ENCODE measurements at regions not wholly inside any gene's neighbourhood (a gene's known extent, or its start where the extent isn't known, plus 50 kb on each side); places are given as distances from the start of the nearest gene placed in this dataset.

DNA sequence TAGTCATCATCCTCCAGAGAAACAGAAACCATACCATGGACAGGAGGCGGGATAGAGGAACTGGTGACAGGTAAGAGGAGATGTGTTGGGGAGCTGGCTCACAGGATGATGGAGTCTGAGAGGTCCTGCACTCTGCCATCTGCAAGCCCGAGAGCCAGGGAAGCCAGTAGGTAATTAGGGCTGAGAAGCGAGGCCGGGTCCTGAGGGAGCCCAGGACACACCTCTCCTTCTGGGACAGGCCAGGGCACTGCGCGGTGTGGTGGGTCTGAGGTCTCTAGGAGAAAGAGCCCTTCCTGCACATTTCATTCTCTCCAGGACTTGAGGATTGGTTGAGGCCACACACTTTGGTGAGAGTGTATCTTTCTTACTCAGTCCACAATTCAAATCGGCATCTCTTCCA, 415.5 kb downstream of the GLRX3 start:
- no peak for DNase-seq (ENCODE audit: low read depth in 1 of 2, low spot score in 1 of 2)

DNA sequence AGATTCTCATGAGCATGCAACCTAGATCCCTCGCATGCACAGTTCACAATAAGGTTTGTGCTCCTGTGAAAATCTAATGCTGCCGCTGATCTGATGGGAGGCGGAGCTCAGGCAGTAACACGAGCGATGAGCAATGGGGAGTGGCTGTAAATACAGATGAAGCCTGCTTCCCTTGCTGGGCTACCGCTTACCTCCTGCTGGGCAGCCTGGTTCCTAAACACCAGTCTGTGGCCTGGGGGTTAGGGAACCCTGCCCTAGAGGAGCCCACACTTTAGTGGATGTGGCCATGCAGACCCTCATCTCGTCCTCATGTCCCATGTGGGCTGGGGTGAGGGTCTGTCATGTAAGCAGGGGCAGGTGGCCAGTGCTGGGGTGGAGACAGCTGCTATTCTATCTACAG, 417.6 kb downstream of the GLRX3 start:
- no peak for DNase-seq (ENCODE audit: low read depth in 1 of 2, low spot score in 1 of 2)

DNA sequence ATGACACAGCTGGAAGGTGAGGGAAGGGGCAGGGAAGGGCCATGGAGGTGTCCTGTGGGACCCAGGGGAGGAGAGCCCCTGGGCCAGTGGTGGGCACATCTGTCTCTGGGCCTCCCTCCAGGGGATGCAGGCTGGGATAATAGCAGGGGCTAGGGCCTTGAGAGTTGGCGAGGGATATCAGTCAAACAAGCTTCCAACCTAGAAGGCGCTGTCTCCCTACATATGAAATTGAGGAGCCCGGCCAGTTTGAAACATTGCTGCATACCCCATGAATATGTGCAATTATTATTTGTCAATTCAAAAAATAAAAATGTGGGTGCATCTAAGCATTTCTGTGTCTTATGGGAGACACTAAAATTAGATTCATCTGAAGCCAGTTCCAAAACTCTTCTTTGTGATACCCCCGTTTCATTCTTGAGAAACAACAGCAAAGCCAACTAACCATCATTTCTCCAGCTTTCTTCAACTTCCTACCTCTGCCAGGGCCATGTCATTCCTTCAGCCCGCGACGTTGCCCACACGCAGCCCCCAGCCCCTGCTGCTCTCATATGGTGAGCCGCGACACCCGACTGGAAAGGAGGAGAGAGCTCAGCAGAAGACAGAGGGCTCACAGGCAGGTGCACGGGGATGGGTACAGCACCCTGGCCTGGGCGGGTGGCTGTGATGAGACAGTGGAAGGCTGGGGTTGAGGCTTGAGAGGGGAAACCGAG, 418.7 kb downstream of the GLRX3 start:
- DNase-seq (ENCODE audit: low read depth in 1 of 2, low spot score in 1 of 2), result no peak

DNA sequence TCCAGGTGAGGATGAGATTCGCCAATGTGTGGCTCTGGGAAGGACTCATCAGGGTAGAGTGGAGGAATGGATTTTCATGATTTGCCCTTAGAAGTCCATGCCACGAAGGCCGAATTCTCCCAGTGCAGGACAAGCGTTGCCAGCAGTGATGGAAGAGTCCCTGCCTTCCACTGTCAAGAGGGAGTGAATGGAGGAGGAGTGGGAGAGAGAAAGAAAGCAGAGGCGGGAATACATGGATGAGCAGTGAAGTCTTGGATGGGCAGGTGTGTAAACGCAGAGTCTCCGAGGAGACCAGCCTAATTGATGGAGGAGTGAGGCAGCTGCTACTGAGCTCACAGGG, 419.2 kb downstream of the GLRX3 start:
- DNase-seq (ENCODE audit: low read depth in 1 of 2, low spot score in 1 of 2), result no peak

DNA sequence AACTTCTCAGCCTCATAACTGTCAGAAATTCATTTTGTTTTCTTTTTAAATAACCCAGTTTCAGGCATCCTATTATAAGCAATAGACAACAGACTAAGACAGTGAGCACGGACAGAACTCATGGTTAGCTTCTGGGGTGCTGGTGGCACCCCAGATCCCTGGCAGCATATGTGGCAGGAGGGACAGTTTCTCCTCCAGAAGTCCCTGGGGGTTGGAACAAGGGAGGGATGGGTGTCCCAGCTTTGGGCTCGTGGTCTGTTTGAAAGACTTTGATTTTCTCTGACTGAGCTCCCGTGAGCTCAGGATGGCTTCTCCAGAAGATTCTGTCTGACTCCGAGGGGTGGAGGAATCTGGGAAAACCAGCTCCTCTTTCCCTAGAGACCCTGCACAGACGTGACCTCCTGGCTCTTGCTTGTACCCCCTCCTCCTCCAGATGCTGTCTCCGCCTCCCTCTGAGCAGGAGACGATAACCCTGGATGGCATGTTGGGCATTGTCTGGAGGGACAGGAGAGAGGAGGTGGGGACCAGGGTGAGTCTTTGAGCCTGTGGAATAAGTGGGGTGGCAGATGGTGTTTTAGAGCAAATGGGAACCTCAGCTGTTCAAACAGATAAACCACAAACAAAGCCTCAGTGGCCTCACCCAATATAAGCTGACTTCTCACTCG, 421.1 kb downstream of the GLRX3 start:
- no peak for DNase-seq (ENCODE audit: low read depth in 1 of 2, low spot score in 1 of 2)

DNA sequence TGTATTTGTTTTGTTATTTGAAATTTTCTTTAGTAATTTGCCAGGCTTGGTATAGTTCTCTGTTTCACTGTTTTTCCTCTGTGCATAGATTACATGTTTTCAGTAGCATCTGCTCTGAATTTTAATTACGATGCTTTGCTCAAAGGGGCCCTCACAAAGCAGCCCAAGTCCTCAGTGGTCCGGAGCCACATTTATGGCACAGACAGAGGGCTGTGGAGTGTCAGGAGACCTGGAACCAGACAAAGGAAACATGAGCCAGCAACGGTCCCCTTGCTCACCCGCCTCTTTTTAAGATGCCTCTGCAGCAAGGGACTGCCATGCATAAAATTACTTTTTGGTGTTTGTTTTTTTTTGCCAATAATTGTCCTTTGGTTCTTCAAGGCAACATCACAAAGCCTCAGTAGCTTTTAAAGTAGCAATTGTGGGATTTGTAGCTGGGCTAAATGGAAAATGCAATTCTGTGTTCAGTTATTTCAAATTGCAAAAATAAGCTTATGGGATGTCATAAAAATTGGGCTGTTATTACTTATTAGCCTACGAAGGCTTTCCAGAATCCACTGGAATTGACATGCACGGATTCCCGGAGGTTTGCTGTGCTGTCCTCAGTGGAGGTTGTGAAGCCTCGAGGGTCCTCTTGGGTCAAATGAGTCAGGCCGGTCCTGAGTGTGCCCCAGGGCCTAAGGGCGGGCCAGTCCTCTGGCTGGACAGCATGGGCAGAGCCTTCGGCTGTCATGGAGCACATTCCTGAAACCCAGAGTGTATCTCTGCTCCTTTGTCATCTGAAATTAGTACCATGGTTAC, 422.8 kb downstream of the GLRX3 start:
- no peak for DNase-seq (ENCODE audit: low read depth in 1 of 2, low spot score in 1 of 2)

DNA sequence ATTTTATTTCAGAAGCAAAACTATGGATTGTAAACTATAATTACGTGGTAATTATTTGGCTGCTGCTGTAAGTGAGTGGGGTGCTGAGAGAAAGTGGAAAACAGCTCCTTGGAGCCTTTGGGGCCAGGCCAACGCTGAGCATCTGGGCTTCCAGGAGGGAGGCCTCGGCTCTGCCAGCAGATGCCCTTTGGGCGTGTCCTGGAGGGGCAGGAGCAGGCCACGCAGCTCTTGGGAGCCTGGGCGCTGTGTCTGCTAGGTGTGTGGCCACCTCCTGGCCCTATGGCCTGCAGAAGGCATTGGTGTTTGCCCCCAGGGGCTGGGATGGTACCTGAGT, 423.3 kb downstream of the GLRX3 start:
- no peak for DNase-seq (ENCODE audit: low read depth in 1 of 2, low spot score in 1 of 2)

DNA sequence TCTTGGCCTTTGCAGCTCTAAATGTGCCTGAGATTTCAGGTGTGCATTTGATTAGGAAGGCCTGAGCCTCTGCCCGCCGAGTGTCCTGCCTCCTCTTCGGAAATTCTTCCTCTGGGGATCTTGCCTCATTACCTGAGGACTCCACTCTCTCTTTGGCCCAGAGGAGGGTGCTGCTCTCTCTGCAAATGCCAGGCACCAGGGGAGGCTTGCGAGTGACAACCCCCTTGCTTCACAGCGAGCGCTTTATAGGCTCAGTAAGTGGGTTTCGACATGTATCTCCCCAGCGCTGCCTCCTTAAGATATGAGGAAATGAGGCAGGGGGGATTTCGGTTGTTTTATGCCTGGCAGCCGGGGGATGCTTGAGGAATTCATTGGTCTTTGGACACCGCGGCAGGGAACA, 423.9 kb downstream of the GLRX3 start:
- no peak for DNase-seq (ENCODE audit: low read depth in 1 of 2, low spot score in 1 of 2)

DNA sequence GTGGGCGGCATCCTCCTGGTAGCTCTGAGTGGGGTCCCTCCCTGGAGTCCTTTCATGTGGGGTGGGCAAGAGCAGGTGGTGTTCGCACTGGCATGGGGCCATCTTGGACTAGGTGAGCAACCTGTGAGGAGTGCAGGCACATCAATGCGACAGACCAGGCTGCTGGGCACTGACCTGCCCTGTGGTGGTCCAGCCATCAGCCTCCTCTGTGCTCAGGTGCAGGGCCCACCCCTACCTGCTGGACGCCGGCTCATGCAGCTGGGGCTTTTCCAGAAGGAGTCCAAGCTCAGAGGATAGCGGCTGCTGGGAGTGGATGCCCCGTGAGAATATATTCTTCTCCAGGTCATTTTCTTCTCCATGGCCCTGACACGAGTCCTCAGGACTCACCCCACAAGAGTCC, 424.4 kb downstream of the GLRX3 start:
- DNase-seq (ENCODE audit: low read depth in 1 of 2, low spot score in 1 of 2), result no peak

DNA sequence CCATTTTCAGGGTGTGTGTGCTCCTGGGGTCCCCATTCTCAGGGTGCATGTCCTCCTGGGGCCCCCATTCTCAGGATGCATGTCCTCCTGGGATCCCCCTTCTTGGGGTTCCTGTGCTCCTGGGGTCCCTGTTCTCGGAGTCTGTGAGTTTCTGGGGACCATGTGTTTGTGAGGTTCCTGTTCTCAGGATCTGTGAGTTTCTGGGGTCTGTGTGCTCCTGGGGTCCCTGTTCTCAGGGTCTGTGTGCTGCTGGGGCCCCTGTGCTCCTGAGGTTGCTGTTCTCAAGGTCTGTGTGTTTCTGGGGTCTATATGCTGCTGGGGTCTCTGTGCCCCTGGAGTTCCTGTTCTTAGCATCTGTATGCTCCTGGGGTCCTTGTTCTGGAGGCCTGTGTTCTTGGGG, 425.5 kb downstream of the GLRX3 start:
- DNase-seq (ENCODE audit: low read depth in 1 of 2, low spot score in 1 of 2), result no peak

DNA sequence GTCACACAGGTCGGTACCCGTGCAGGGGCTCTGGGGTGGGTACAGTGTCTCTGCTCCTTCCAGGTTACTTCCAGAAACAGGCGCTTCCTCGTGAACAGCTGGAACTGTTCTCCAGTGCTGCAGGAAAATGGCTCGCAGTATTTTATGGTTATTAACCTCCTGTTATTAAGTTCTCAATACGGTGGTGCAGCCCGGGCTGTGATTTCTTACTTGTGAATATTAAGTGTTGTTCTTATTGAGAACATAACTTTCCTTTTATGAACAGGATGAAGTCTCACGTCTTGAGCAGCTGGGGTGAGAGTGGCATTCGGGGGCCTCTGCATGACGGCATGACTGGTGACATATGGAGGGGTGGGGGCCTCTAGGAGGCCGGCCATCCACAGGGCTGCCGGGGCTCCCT, 430.8 kb downstream of the GLRX3 start:
- no peak for DNase-seq (ENCODE audit: low read depth in 1 of 2, low spot score in 1 of 2)

DNA sequence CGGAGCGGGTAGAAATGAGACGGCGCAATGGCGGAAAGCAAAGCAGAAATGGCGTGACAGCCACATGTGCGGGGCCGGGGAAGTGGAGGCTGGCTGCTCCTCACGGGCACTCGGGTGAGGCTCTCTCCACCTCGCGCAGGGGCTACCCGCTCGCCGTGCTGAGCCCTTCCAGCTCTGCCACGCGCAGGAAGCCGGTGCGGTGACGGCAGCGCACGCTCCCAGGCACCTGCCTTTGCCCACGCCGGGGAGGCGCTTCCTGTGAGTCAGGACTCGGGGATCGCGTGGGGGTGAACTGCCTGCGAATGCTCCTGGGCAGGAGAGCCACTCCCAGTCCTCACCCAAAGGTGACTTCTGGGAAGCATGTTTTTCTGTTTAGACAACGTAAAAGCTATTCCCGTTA, 431.2 kb downstream of the GLRX3 start:
- no peak for DNase-seq (ENCODE audit: low read depth in 1 of 2, low spot score in 1 of 2)

DNA sequence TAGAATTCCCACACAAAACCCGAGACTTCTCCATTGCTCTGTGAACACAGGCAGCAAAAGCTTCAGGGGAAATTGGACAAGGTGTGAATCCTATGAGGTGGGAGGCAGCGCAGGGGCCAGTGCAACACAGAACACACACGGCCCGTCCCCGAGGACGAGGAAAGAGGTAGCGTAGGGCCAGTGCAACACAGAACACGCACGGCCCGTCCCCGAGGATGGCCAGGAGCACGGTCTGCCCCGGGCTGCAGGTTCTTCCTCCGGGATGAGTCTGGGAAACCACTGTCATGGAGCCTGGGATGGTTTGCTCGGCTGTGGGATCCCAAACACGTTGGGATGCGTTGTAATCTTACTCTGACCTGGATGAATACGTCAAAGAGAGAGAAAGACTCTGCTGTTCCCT, 432.1 kb downstream of the GLRX3 start:
- no peak for DNase-seq (ENCODE audit: low read depth in 1 of 2, low spot score in 1 of 2)

DNA sequence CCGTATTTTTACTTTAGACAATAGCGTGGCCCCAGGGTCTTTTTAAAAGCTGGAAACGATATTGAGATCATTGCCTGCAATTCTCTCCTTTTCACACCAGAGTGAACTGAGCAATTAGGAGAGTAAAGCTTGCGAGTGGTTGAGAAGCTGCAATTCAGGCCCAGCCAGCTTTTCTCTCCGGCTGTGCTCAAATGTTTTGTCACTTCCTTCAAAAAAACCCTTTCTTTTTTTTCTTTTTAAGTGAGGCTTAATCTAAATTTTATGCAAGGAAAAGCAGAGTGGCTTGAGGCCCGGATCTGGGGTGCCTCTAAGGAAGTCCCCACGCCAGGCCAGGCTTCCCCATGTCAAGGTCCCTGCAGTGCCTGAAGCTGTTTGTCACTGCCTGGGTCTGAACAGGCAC, 433.9 kb downstream of the GLRX3 start:
- DNase-seq (ENCODE audit: low read depth in 1 of 2, low spot score in 1 of 2), result no peak

DNA sequence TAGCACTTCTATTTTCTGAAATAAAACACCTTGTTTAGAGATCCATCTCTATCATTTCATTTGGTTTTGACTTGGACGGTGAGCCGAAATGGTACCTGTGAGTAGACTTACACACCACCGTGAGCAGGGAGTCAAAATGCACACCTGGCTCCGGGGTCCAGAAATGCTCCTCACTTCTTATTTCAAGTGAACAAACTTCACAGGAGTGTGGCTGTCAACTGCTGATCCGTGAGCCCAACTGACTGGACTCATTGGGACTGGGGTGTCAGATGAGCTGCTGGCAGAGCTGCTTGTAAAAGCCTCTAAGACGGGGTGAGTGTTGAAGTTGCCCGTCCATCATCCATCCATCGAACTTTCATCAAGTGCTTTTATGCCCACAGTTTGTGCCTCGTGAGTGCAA, 435.5 kb downstream of the GLRX3 start:
- no peak for DNase-seq (ENCODE audit: low read depth in 1 of 2, low spot score in 1 of 2)

DNA sequence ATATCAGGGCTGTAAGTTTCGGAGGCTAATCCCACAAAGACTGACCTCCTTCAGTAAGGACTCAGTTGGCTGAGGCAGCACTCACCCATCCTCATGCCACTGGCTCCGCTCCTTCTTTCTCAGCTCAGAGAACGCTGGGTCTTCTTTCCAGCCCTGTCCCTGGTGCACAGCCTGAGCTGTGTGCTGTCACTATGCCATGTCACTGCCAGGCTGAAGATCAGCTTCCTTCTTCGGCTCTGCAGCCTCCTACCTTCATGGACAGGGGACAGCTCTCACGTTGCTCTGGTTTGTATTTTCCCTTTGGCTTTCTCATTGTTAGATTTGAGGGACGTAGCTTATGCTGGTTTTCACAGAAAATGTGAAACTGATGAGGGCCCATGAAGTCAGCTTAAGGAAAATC, 437.3 kb downstream of the GLRX3 start:
- DNase-seq (ENCODE audit: low read depth in 1 of 2, low spot score in 1 of 2), result no peak

DNA sequence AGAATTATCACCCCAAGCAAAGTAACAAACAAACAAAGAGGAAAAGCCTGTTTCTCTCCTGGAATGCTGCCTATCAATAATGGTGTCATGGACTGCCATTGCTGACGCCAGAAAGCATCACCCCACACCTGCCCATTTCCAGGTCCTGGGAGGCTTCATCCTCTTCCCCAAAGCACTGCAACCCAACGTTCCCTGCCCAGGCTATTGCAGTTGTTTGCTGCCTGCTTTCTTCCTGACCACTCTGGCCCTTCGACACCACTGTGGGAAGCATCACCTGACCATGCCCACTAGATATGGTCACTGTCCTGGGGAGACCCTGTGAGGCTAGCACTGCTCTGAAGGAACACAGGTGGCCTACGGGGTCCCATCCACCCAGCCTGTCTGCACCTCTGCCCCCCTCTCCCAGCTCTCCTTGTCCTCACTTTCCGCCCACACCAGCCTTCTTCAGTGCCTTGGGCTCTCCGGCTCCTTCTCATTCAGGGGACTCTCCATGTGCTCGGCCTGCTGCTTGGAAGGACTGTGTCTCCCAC, 439.6 kb downstream of the GLRX3 start:
- no peak for DNase-seq (ENCODE audit: low read depth in 1 of 2, low spot score in 1 of 2)

DNA sequence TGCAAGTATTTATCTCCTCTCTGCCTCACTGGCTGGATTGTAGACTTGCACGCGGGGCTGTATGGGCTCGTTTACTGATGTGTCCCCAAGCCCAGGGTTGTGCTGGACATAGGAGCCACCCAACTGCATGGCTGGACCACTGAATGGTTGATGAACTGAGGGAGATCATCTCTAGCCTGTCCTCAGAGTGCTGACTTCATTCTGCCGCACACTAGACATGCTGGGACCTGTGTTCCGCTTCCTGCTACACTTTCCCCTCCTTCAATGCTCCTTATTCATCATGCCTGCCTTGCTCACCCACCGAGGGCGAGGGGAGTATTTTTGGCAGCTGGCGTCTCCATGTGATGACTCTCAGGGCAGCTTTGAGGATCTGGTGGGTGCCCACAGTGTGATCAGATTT, 440.2 kb downstream of the GLRX3 start:
- no peak for DNase-seq (ENCODE audit: low read depth in 1 of 2, low spot score in 1 of 2)

DNA sequence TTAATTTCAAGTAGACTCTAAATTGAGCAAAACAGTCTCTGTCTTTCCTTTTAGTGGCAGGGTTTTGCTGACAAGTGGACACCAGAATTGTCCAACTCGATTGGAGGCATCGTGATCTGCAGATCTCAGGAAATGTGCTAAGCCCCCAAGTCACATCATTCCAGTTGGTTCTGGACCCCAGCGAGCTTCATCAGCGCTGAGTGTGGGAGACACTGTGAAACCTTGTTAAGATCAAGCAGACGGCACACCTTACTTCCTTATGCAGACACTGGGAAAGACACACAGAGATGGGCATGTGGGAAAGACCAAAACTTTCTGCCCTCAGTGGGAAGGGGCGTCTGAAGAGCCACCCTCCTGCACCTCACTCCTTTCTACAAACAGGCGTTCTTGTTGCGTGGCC, 440.8 kb downstream of the GLRX3 start:
- DNase-seq (ENCODE audit: low read depth in 1 of 2, low spot score in 1 of 2), result no peak

DNA sequence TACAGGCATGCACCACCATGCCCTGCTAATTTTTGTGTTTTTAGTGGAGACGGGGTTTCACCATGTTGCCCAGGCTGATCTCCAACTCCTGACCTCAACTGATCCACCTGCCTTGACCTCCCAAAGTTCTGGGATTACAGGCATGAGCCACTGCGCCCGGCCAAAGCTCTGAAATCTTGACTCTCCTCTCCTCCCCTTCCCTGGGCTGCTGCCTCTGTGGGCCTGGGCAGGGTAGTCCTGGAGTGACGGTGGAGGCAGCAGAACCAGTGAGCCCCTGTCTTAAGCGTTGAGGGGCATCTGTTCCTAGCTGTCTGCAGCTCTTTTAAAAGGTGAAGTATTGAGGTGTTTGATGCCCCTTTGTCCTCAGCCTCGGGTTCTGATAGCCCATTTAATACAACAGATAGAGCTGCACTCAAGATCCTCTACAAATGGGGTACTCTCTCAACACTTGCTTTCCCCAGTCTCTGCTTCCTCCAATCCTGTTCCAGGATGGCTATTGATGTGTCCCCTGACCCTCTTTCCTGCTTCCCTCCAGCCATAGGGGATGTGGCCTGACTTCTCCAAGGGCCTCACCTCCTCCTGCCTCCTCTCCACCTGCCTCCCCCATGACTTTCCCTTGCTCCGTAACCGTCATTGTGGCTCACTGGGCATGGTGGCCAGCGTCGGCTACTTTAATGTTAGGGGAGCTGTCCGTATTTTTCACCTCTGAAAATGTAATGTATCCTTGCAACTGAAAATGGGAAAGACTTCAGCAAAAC, 442.5 kb downstream of the GLRX3 start:
- no peak for DNase-seq (ENCODE audit: low read depth in 1 of 2, low spot score in 1 of 2)

DNA sequence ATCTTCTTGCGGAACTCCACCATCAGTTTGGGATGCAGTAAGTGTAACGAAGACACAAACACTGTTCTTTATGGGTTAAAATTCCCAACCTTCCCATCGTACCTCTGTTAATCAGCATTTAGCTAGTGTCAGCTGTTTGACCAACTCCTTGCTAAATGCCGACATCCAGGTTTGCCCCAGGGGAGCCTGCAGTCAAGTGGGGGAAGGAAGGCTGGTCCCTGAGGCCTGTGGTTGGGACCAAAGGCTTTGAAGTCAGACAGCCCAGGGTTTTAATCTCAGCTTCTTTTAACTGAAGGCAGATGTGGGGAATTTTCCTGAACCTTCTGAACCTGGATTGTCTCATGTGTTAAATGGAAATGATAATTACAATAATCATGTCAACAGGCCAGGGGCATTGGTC, 443.7 kb downstream of the GLRX3 start:
- DNase-seq (ENCODE audit: low read depth in 1 of 2, low spot score in 1 of 2), result no peak

DNA sequence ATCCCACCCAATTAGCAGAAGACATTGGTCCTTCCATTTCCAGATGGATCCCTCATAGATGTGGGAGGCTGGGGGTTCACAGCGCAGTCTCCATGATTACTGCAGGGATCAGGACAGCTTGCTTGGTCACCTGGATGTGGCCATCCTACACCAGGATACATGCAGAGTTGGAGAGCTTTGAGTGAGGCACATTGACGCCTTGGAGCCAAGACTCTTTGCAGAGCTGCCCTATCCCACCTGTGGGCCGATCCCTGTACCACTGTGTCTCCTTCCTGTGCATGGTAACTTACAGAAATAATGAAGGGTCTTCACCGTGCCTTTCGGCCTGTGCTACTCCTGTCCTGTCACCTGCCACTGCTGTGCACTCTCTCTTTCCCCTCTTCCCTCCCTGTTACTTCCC, 444.8 kb downstream of the GLRX3 start:
- DNase-seq (ENCODE audit: low read depth in 1 of 2, low spot score in 1 of 2), result no peak

Measured in stimulated activated CD4-positive, alpha-beta T cell treated with anti-CD3 and anti-CD28 coated beads, Interleukin-15, amount 100 ng/mL, for 1 hour (primary cell).